Hematopoietic multipotent progenitor cell treated with erythropoietin and hydrocortisone succinate and interleukin-3 and kit ligand, for 15 days (in vitro differentiated cells): ENCODE measurements at regions not wholly inside any gene's neighbourhood (a gene's known extent, or its start where the extent isn't known, plus 50 kb on each side); places are given as distances from the start of the nearest gene placed in this dataset.

Experiments used
- DNase-seq: peaks from one replicate; pipeline ENCODE4 v3.0.0-alpha.2; 2015; ENCODE audit warnings: low spot score

DNA sequence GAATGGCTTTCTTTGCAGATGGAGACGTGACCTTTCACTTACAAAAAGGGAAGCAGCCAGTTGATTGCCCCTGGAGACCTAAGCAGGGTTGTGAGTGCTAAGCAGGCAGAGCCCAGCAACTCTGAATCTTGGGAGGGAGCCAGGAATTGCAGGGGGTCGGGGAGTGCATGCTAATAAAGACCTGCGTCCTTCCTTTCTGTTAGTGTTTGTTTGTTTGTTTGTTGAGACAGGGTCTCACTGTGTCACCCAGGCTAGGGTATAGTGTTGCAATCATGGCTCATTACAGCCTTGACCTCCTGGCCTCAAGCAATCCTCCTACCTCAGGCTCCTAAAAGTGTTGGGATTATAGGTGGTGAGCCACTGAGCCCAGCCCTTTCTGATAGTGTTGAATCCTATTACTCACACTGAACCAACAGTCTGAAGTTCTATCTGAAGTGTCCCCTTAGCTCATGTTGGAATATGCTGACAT is 137.4 kb downstream of the CEP135 start:
- DNase-seq: no peak

DNA sequence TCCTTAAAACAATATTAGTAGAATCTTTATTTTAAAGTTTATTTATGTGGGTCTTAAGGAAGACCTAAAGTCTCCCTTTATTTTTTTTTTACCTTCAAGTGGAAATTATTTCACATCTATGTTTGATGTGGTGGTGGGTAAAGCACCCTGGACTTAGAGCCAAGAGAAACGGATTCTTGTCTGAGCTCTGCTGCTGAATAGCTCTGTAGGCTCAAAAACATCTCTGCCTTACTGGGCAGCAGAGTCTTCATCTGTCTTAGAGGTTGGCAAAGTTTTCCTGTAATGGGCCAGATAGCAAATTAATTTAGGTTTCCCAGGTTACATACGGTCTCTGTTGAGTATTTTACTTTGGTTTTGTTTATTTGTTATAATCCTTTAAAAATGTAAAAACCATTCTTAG is 136.5 kb downstream of the CEP135 start:
- no peak for DNase-seq

DNA sequence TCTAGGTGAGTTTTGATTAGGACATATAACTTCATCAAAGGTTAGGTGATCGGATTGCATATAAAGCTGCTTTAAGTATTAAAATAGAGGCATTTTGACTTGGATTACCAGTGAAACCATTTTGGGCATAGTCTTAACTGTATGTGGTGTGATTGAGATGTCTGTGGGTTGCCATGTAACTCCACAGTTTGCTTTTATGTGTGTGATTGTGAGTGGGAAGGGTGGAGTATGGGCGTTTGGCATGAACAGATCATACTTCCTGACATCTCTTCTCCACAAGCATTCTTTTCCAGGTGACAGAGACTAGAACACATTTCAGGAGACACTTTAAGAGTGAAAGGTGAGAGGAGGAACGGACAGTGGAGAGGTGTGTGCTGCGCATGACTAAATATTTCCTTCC is 136.1 kb downstream of the CEP135 start:
- no peak for DNase-seq
